ENCODE measurements at regions not wholly inside any gene's neighbourhood (a gene's known extent, or its start where the extent isn't known, plus 50 kb on each side); places are given as distances from the start of the nearest gene placed in this dataset.

GRCh38 chr7:46230990-46231305 is 309.9 kb upstream of the IGFBP3 start:
- Mint-ChIP-seq H3K4me1 (ENCODE audit: unreplicated experiment) (peaks cover 38% of the 10 kb centered on the region), H3K9me3 (ENCODE audit: unreplicated experiment) (no peaks in the 10 kb centered on the region), H3K27me3 (ENCODE audit: unreplicated experiment) (no peaks in the 10 kb centered on the region), H3K4me3 (ENCODE audit: unreplicated experiment) (no peak overlapping the region), H3K36me3 (ENCODE audit: unreplicated experiment) (no peaks in the 10 kb centered on the region), H3K27ac (ENCODE audit: unreplicated experiment) (peak overlapping the region; percentile 75)
- DNase-seq (ENCODE audit: extremely low spot score, unreplicated experiment), result no peak
- no peak for TF ChIP-seq CTCF (IDR thresholded peaks at IDR 0.05)

- H3K27ac Mint-ChIP-seq (ENCODE audit: unreplicated experiment), result peak overlapping the region; percentile 75
- no peaks in the 10 kb centered on the region for H3K9me3 Mint-ChIP-seq (ENCODE audit: unreplicated experiment)
- peaks cover 36% of the 10 kb centered on the region for H3K4me1 Mint-ChIP-seq (ENCODE audit: unreplicated experiment)
- no peak for DNase-seq (ENCODE audit: extremely low spot score, unreplicated experiment)
- no peak overlapping the region for H3K4me3 Mint-ChIP-seq (ENCODE audit: unreplicated experiment)
- TF ChIP-seq CTCF (IDR thresholded peaks at IDR 0.05), result no peak
- H3K36me3 Mint-ChIP-seq (ENCODE audit: unreplicated experiment), result no peaks in the 10 kb centered on the region
- H3K27me3 Mint-ChIP-seq (ENCODE audit: unreplicated experiment), result no peaks in the 10 kb centered on the region
These were observed 309.4 kb upstream of the IGFBP3 start for GRCh38 chr7:46230298-46230989.

GRCh38 chr7:46229409-46229808 is 308.3 kb upstream of the IGFBP3 start:
- no peak for TF ChIP-seq CTCF (IDR thresholded peaks at IDR 0.05)
- DNase-seq (ENCODE audit: extremely low spot score, unreplicated experiment), result no peak
- no peaks in the 10 kb centered on the region for H3K36me3 Mint-ChIP-seq (ENCODE audit: unreplicated experiment)
- H3K27ac Mint-ChIP-seq (ENCODE audit: unreplicated experiment), result no peak overlapping the region
- H3K4me1 Mint-ChIP-seq (ENCODE audit: unreplicated experiment), result peaks cover 44% of the 10 kb centered on the region
- H3K27me3 Mint-ChIP-seq (ENCODE audit: unreplicated experiment), result no peaks in the 10 kb centered on the region
- H3K4me3 Mint-ChIP-seq (ENCODE audit: unreplicated experiment), result no peak overlapping the region
- H3K9me3 Mint-ChIP-seq (ENCODE audit: unreplicated experiment), result no peaks in the 10 kb centered on the region

GRCh38 chr7:46226860-46227259 is 305.8 kb upstream of the IGFBP3 start:
- no peak for TF ChIP-seq CTCF (IDR thresholded peaks at IDR 0.05)
- no peaks in the 10 kb centered on the region for H3K27me3 Mint-ChIP-seq (ENCODE audit: unreplicated experiment)
- DNase-seq (ENCODE audit: extremely low spot score, unreplicated experiment), result no peak
- no peak overlapping the region for H3K4me3 Mint-ChIP-seq (ENCODE audit: unreplicated experiment)
- no peaks in the 10 kb centered on the region for H3K9me3 Mint-ChIP-seq (ENCODE audit: unreplicated experiment)
- no peak overlapping the region for H3K27ac Mint-ChIP-seq (ENCODE audit: unreplicated experiment)
- no peaks in the 10 kb centered on the region for H3K36me3 Mint-ChIP-seq (ENCODE audit: unreplicated experiment)
- peaks cover 44% of the 10 kb centered on the region for H3K4me1 Mint-ChIP-seq (ENCODE audit: unreplicated experiment)

GRCh38 chr7:46224363-46224762 is 303.3 kb upstream of the IGFBP3 start:
- TF ChIP-seq CTCF (IDR thresholded peaks at IDR 0.05), result no peak
- no peaks in the 10 kb centered on the region for H3K27me3 Mint-ChIP-seq (ENCODE audit: unreplicated experiment)
- H3K36me3 Mint-ChIP-seq (ENCODE audit: unreplicated experiment), result no peaks in the 10 kb centered on the region
- peaks cover 21% of the 10 kb centered on the region for H3K4me1 Mint-ChIP-seq (ENCODE audit: unreplicated experiment)
- H3K27ac Mint-ChIP-seq (ENCODE audit: unreplicated experiment), result no peak overlapping the region
- no peak for DNase-seq (ENCODE audit: extremely low spot score, unreplicated experiment)
- no peaks in the 10 kb centered on the region for H3K9me3 Mint-ChIP-seq (ENCODE audit: unreplicated experiment)
- H3K4me3 Mint-ChIP-seq (ENCODE audit: unreplicated experiment), result no peak overlapping the region
